OCI-LY7 (cell line): ENCODE measurements at regions not wholly inside any gene's neighbourhood (a gene's known extent, or its start where the extent isn't known, plus 50 kb on each side); places are given as distances from the start of the nearest gene placed in this dataset.

Experiments
- CTCF ChIP-seq: fragments of 200-600 bp; sonication (generic); conservative IDR thresholded peaks from 2 replicates; pipeline ENCODE4 v1.5.1; 2014; ENCODE audit warnings: mild to moderate bottlenecking, antibody characterized with exemption, low read length, moderate library complexity, mixed read lengths
- EZH2phosphoT487 ChIP-seq: fragments of 200-600 bp; sonication (generic); IDR thresholded peaks from 2 replicates; pipeline ENCODE4 v1.6.1; 2018; ENCODE audit warnings: low read depth, borderline replicate concordance, mild to moderate bottlenecking, mixed run types, antibody characterized with exemption, low read length, moderate library complexity, mixed read lengths

GRCh38 chr5:75828029-75828428 lies 110.8 kb upstream of the POC5 start:
- TF ChIP-seq CTCF (no peak), EZH2phosphoT487 (no peak)
